ENCODE measurements at regions not wholly inside any gene's neighbourhood (a gene's known extent, or its start where the extent isn't known, plus 50 kb on each side); places are given as distances from the start of the nearest gene placed in this dataset.

DNA sequence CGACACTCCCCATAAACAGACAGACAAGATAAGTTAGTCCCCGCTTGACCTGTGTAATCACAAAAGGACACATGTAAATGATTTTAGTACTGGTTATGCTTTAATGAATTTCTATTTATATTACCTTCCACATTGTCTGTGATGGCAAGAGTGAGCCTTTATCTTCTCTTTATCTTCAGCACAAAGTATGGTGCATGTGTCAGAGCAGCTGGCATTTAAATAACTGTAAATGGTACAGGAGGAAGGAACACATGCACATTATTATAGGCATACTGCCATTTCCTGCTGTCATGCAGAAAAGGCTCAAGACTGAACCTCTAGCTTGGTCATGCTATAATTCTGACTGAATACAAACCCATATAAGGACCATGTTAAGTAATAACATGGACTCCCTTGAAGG, 1342.7 kb upstream of the TENM4 start:
- Histone ChIP-seq H2BK120ac (ENCODE audit: low read depth, low read length, poor library complexity, severe bottlenecking) (no peak overlapping the region), H3K4me2 (ENCODE audit: insufficient read depth, insufficient read length, low read length) (no peak overlapping the region), H2BK12ac (ENCODE audit: insufficient read length, low read depth, low read length) (no peak overlapping the region), H3K14ac (ENCODE audit: insufficient read depth, low read length) (no peak overlapping the region), H3K56ac (ENCODE audit: insufficient read length, low read depth, low read length) (no peak overlapping the region), H3K23ac (ENCODE audit: insufficient read length, low read depth, low read length) (no peak overlapping the region), H3K9me3 (ENCODE audit: control insufficient read depth, low read depth, low read length) (no peaks in the 10 kb centered on the region), H4K8ac (replicated peaks; ENCODE audit: insufficient read length, low read depth, low read length) (no peak overlapping the region), H4K91ac (ENCODE audit: insufficient read length, low read depth, low read length) (no peak overlapping the region), H3K79me1 (ENCODE audit: insufficient read depth, low read depth, low read length, poor library complexity, severe bottlenecking) (no peaks in the 10 kb centered on the region), H3K27me3 (ENCODE audit: insufficient read depth, low read length) (no peaks in the 10 kb centered on the region), H2BK15ac (ENCODE audit: low read depth, low read length) (no peak overlapping the region), H2BK20ac (ENCODE audit: low read depth, low read length, poor library complexity, severe bottlenecking) (no peak overlapping the region), H3K27ac (ENCODE audit: insufficient read length, low read depth, low read length) (no peak overlapping the region), H2AK5ac (ENCODE audit: insufficient read length, low read length) (no peak overlapping the region), H4K20me1 (ENCODE audit: control insufficient read depth, insufficient read depth, insufficient read length) (no peaks in the 10 kb centered on the region), H3K23me2 (ENCODE audit: insufficient read length, low read depth, low read length, poor library complexity, severe bottlenecking) (no peaks in the 10 kb centered on the region), H3K4ac (ENCODE audit: low read depth, low read length) (no peak overlapping the region), H4K5ac (ENCODE audit: insufficient read length, low read depth, low read length) (no peak overlapping the region), H2AFZ (ENCODE audit: low read length) (no peak overlapping the region), H2BK5ac (ENCODE audit: insufficient read length, low read length) (no peak overlapping the region), H3K9ac (ENCODE audit: extremely low read depth, insufficient read length, low read length) (no peak overlapping the region), H3K79me2 (ENCODE audit: insufficient read depth, low read length) (no peaks in the 10 kb centered on the region), H3T11ph (ENCODE audit: low read length) (no peak overlapping the region), H3K4me1 (ENCODE audit: insufficient read depth, low read length) (no peaks in the 10 kb centered on the region; the same call in 1 of the 2 replicates), H3K18ac (ENCODE audit: insufficient read length, low read depth, low read length) (no peak overlapping the region)
- H3K4me3 Mint-ChIP-seq = no peak overlapping the region
- peaks cover 29 to 35% of the 10 kb centered on the region in 2 experiments for H3K4me1 Mint-ChIP-seq
- WGBS (ENCODE audit: extremely low coverage, insufficient read length, low lambda C conversion rate) = no CpG with 5 or more reads among the region's 2 CpGs
- H3K27ac Mint-ChIP-seq = peak overlapping the region in 1 of 3 experiments; percentile 53; a peak in 1 of 7 replicates
- peaks cover 0 to 6% (median 0%) of the 10 kb centered on the region in 3 experiments; a peak in 3 of 7 replicates for H3K36me3 Mint-ChIP-seq (ENCODE audit: insufficient read depth in 1 of 3, low read depth in 3 of 3)
- H3K9me3 Mint-ChIP-seq = peaks cover 3 to 5% of the 10 kb centered on the region in 2 experiments
- DNase-seq = no peak
- H3K27me3 Mint-ChIP-seq (ENCODE audit: low read depth) = no peaks in the 10 kb centered on the region
- TF ChIP-seq, protein P1, sequence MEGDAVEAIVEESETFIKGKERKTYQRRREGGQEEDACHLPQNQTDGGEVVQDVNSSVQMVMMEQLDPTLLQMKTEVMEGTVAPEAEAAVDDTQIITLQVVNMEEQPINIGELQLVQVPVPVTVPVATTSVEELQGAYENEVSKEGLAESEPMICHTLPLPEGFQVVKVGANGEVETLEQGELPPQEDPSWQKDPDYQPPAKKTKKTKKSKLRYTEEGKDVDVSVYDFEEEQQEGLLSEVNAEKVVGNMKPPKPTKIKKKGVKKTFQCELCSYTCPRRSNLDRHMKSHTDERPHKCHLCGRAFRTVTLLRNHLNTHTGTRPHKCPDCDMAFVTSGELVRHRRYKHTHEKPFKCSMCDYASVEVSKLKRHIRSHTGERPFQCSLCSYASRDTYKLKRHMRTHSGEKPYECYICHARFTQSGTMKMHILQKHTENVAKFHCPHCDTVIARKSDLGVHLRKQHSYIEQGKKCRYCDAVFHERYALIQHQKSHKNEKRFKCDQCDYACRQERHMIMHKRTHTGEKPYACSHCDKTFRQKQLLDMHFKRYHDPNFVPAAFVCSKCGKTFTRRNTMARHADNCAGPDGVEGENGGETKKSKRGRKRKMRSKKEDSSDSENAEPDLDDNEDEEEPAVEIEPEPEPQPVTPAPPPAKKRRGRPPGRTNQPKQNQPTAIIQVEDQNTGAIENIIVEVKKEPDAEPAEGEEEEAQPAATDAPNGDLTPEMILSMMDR (conservative IDR thresholded peaks at IDR 0.05) = no peak

Measured in H9 (cell line).